GM18505 (cell line): ENCODE measurements at regions not wholly inside any gene's neighbourhood (a gene's known extent, or its start where the extent isn't known, plus 50 kb on each side); places are given as distances from the start of the nearest gene placed in this dataset.

Experiments
- ATAC-seq: cut with Tn5 transposase; IDR thresholded peaks from one replicate; pipeline ENCODE4 v1.9.1; 2021; ENCODE audit not compliant: unreplicated experiment
- POLR2A ChIP-seq: IDR thresholded peaks from 4 replicates; pipeline ENCODE4 v1.6.1; 2011; ENCODE audit warnings: borderline replicate concordance; ENCODE audit not compliant: insufficient read depth, insufficient read length; ENCODE audit errors: extremely low read depth

GRCh38 chr4:125991398-125991797, 676.6 kb downstream of the FAT4 start:
- ATAC-seq, result no peak
- no peak for TF ChIP-seq POLR2A

- no peak for TF ChIP-seq POLR2A
- ATAC-seq, result no peak
Observed at GRCh38 chr4:125992891-125993290, 678.1 kb downstream of the FAT4 start.

DNA sequence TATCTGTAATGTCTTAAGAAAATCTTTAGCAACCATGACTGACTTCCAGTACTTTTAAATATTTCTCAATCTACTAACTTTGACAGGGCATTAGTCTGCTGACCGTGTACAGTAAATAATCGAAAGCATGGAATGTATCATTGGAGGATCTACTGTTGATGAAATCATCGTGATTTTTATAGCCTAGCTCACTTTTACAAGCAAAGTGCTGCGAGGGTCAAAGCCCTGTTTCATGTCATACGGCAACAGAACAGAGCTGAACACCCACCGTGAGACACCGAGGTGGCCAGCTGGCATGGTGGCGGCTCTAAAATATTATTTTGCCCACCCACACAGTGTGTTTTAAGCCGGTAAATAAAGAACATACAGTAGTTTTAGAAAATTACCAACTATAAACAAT, 679.3 kb downstream of the FAT4 start:
- TF ChIP-seq POLR2A, result no peak
- ATAC-seq, result no peak

DNA sequence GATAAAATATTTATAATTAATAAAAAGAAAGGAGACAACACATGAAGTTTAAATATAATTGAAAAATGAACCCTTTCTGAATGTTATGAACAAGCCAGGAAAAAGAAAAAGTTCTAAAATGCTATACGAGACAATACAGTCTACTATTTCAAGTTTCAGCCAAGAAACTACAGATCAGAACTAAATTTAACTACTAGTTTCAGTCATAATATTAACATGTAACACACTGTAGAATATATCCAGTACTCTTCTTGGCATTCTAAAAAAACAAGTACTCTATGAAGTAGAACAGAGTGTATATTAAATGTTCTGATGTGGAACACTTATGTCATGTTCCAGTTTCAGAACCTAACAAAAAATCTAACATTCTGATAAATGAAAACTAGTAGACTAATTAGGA, 679.7 kb downstream of the FAT4 start:
- no peak for ATAC-seq
- TF ChIP-seq POLR2A, result no peak

DNA sequence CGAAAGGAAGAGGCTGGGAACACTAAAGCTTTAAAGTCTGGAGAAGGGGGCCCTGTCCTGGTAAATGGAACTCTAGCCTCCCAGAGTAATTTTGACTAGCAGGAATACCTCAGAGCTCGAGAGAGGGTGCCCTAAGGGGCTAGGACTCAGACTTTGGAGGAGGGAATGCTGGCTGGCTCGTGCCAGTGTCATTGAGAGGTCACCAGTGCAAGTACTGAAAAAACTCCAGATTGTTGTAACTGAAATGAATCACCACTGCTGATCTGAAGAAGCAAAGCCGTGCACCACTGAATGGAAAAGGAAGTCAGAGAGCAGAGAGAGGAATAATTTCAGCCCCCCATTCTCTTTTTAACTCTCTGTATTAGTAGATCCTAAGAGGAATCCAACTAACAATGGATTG, 690.2 kb downstream of the FAT4 start:
- no peak for ATAC-seq

DNA sequence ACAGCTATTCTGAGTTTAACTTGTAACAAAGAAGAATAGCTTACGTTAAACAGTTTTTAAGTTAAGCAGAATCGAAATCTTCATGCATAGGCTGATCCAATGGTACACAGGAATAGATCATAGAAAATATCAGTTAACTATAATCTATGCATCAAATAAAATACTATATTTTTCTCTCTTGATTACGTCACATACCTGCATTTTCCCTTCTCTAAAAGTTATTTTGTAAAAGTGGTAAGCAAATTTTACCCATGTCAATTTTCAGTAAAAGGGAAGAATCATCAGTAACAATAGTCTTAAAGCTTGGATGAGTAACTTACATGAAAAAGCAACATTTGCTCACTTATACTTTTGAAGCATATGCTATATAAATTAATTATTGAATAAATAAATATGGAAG, 692.4 kb downstream of the FAT4 start:
- TF ChIP-seq POLR2A, result no peak
- ATAC-seq, result no peak

More for the DNA sequence above, 690.2 kb downstream of the FAT4 start:
- TF ChIP-seq POLR2A, result no peak

- TF ChIP-seq POLR2A, result no peak
- no peak for ATAC-seq
Observed at GRCh38 chr4:126012691-126013290, 698.0 kb downstream of the FAT4 start.

DNA sequence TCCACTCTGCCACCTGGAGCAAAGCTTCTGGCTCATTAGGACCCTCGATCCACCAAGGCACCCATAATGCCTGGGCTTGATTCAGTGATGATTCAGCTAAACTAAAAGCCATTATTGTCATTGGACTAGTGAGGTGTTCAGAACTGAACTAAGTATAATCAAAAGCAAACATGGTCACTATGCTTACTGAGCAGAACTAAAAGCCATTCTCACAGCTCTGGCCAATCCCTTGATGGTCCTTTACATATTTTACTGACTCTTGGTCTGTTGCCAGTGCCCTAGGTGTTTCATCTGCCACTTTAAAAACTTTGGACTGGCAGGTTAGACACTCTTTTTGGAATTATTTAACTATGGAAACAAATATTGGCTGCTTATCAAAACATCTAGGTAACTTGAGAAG, 703.5 kb downstream of the FAT4 start:
- no peak for ATAC-seq
- TF ChIP-seq POLR2A, result no peak

DNA sequence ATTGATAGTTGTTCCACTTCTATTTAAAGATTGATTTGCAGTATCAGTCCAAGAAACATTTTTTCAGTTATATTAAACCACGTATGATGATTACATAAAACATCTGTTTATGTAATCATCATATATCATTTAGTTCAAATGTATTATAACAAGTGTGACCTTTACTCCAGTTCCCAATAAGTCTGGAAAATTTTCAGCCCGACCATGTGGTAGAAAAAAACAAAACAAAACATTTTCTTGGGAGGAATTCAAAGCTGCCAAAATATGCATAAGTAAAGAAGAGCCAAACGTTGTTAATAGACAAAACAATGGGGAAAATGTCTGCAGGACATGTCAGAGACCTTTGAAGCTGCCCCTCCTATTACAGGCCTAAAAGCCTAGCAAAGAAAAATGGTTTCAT, 709.1 kb downstream of the FAT4 start:
- TF ChIP-seq POLR2A, result no peak
- no peak for ATAC-seq

- no peak for TF ChIP-seq POLR2A
- no peak for ATAC-seq
Observed at GRCh38 chr4:126027601-126028000, 712.8 kb downstream of the FAT4 start.

GRCh38 chr4:126028876-126029275, 714.1 kb downstream of the FAT4 start:
- no peak for TF ChIP-seq POLR2A
- ATAC-seq, result no peak

DNA sequence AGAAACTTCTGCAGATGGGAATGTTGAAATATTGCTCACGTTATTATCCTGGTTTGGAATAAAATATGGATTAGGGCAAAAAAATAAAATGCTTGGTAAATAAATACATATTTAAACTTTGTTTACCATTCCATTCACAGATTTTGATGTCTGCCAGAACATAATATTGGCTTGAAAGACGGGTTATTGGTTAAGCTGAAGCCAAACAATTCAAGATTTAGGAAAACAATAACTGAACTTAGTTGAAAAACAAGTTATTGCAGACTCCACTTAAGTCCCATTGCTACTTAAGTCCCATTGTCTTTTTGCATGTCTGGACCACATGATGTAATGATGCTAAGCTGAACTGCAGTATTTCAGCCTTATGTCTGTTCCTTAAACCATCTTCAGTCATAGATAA, 722.5 kb downstream of the FAT4 start:
- ATAC-seq, result no peak

GRCh38 chr4:126038502-126039144, 723.9 kb downstream of the FAT4 start:
- no peak for ATAC-seq

More for the DNA sequence above, 722.5 kb downstream of the FAT4 start:
- no peak for TF ChIP-seq POLR2A

GRCh38 chr4:126046081-126046614, 731.4 kb downstream of the FAT4 start:
- TF ChIP-seq POLR2A, result no peak

More at GRCh38 chr4:126038502-126039144, 723.9 kb downstream of the FAT4 start:
- TF ChIP-seq POLR2A, result no peak

More at GRCh38 chr4:126046081-126046614, 731.4 kb downstream of the FAT4 start:
- no peak for ATAC-seq
